ENCODE measurements at regions not wholly inside any gene's neighbourhood (a gene's known extent, or its start where the extent isn't known, plus 50 kb on each side); places are given as distances from the start of the nearest gene placed in this dataset.

GRCh38 chr16:79519448-79519847, 81.1 kb downstream of the MAF start:
- BruUV-seq (replicated peaks): no TSS peak
- intact Hi-C loops (cut with micrococcal nuclease; ENCODE audit: unreplicated experiment): no loop called here
- no peak overlapping the region for H3K4me3 ChIP-seq (ENCODE audit: low read depth, low read length)
- H3K27me3 Mint-ChIP-seq (ENCODE audit: insufficient read depth, unreplicated experiment): peaks cover 31% of the 10 kb centered on the region
- H3K27me3 ChIP-seq (replicated peaks; ENCODE audit: control insufficient read depth, insufficient read depth, low read length): no peaks in the 10 kb centered on the region; the same call in 1 of the 2 replicates
- ChIA-PET POLR2A (interaction anchor here (0.5 kb wide), 1 partner anchor 589 kb away, joined by 3 read pairs; no protein-coding TSS in a partner anchor), CTCF (no interaction called here)
- H3K36me3 Mint-ChIP-seq (ENCODE audit: insufficient read depth, unreplicated experiment): no peaks in the 10 kb centered on the region
- H3K4me1 ChIP-seq: no peaks in the 10 kb centered on the region
- H3K36me3 ChIP-seq (ENCODE audit: control insufficient read depth, insufficient read depth, low read length): no peaks in the 10 kb centered on the region
- no peak overlapping the region for H3K27ac Mint-ChIP-seq (ENCODE audit: unreplicated experiment)
- H3K4me1 Mint-ChIP-seq (ENCODE audit: low read depth, unreplicated experiment): no peaks in the 10 kb centered on the region
- no peak for DNase-seq
- H3K9me3 ChIP-seq: no peaks in the 10 kb centered on the region
- TF ChIP-seq CTCF (IDR thresholded peaks at IDR 0.05; ENCODE audit: insufficient read depth in 1 of 2, low read depth in 1 of 2, low read length in 1 of 2, severe bottlenecking in 1 of 2, unreplicated experiment in 1 of 2): no peak
- no peak overlapping the region for H3K4me3 Mint-ChIP-seq (ENCODE audit: unreplicated experiment)
- H3K9me3 Mint-ChIP-seq (ENCODE audit: unreplicated experiment): no peaks in the 10 kb centered on the region

GRCh38 chr16:79517156-79517555, 83.4 kb downstream of the MAF start:
- H3K4me3 Mint-ChIP-seq (ENCODE audit: unreplicated experiment): no peak overlapping the region
- no peak overlapping the region for H3K27ac Mint-ChIP-seq (ENCODE audit: unreplicated experiment)
- peaks cover 24% of the 10 kb centered on the region for H3K27me3 Mint-ChIP-seq (ENCODE audit: insufficient read depth, unreplicated experiment)
- intact Hi-C loops (cut with micrococcal nuclease; ENCODE audit: unreplicated experiment): no loop called here
- no TSS peak for BruUV-seq (replicated peaks)
- ChIA-PET POLR2A (no interaction called here), CTCF (no interaction called here)
- no peak overlapping the region for H3K4me3 ChIP-seq (ENCODE audit: low read depth, low read length)
- no peaks in the 10 kb centered on the region; the same call in 1 of the 2 replicates for H3K27me3 ChIP-seq (replicated peaks; ENCODE audit: control insufficient read depth, insufficient read depth, low read length)
- no peak for TF ChIP-seq CTCF (IDR thresholded peaks at IDR 0.05; ENCODE audit: insufficient read depth in 1 of 2, low read depth in 1 of 2, low read length in 1 of 2, severe bottlenecking in 1 of 2, unreplicated experiment in 1 of 2)
- no peaks in the 10 kb centered on the region for H3K36me3 ChIP-seq (ENCODE audit: control insufficient read depth, insufficient read depth, low read length)
- DNase-seq: no peak
- H3K4me1 Mint-ChIP-seq (ENCODE audit: low read depth, unreplicated experiment): peaks cover 6% of the 10 kb centered on the region
- H3K9me3 Mint-ChIP-seq (ENCODE audit: unreplicated experiment): no peaks in the 10 kb centered on the region
- H3K9me3 ChIP-seq: no peaks in the 10 kb centered on the region
- no peaks in the 10 kb centered on the region for H3K36me3 Mint-ChIP-seq (ENCODE audit: insufficient read depth, unreplicated experiment)
- no peaks in the 10 kb centered on the region for H3K4me1 ChIP-seq

- POLR2A ChIA-PET: no interaction called here
- Mint-ChIP-seq H3K9me3 (ENCODE audit: unreplicated experiment) (no peaks in the 10 kb centered on the region), H3K4me3 (ENCODE audit: unreplicated experiment) (no peak overlapping the region), H3K4me1 (ENCODE audit: low read depth, unreplicated experiment) (peaks cover 6% of the 10 kb centered on the region), H3K27ac (ENCODE audit: unreplicated experiment) (no peak overlapping the region), H3K27me3 (ENCODE audit: insufficient read depth, unreplicated experiment) (peaks cover 17% of the 10 kb centered on the region), H3K36me3 (ENCODE audit: insufficient read depth, unreplicated experiment) (no peaks in the 10 kb centered on the region)
- Histone ChIP-seq H3K9me3 (no peaks in the 10 kb centered on the region), H3K4me1 (no peaks in the 10 kb centered on the region), H3K4me3 (ENCODE audit: low read depth, low read length) (no peak overlapping the region), H3K27me3 (replicated peaks; ENCODE audit: control insufficient read depth, insufficient read depth, low read length) (no peaks in the 10 kb centered on the region), H3K36me3 (ENCODE audit: control insufficient read depth, insufficient read depth, low read length) (no peaks in the 10 kb centered on the region)
- no peak for TF ChIP-seq CTCF (IDR thresholded peaks at IDR 0.05; ENCODE audit: insufficient read depth in 1 of 2, low read depth in 1 of 2, low read length in 1 of 2, severe bottlenecking in 1 of 2, unreplicated experiment in 1 of 2)
- intact Hi-C loops (cut with micrococcal nuclease; ENCODE audit: unreplicated experiment): no loop called here
- no TSS peak for BruUV-seq (replicated peaks)
- no peak for DNase-seq
- CTCF ChIA-PET: no interaction called here
Observed at GRCh38 chr16:79510879-79511278, 89.7 kb downstream of the MAF start.
